ENCODE measurements at regions not wholly inside any gene's neighbourhood (a gene's known extent, or its start where the extent isn't known, plus 50 kb on each side); places are given as distances from the start of the nearest gene placed in this dataset.
A peak's percentile ranks its signal among the peaks of the same experiment; 100 is the strongest.

DNA sequence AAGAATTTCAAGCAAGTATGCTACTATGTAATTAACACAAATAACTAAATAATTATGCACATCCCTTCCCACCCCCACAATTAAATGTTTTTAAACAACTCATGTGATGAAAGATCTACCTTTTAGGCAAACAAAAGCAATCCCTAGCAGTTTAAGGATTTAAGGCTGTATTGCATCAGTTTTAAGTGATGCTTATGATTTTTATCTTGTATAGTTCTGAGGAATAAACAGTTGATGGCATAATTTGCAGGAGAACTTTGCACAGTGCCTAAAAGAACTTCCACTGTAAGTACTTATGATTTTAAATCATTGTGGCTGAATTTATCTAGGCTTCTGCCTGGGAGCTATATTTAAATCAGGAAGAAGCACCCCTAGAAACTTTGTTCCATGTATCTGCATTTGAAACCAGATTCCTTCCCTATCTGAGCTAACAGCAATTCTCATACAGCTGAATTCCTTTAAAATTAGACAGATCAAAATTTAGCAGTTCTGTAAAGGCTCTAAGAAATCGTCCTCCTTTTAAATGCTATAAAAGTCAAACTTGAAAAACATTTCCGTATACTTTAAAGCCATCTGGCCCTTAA is 388.6 kb downstream of the BCAT1 start:
- Histone ChIP-seq H3K4me3 (ENCODE audit: low read length in 3 of 3) (peak overlapping the region in 2 of 3 donors; percentile 8 to 79), H3K36me3 (ENCODE audit: control insufficient read depth in 2 of 3, insufficient read depth in 3 of 3, low read length in 3 of 3) (no peaks in the 10 kb centered on the region), H3K9ac (ENCODE audit: low read length in 3 of 3) (no peak overlapping the region), H3K27ac (ENCODE audit: low read depth in 2 of 2, low read length in 2 of 2) (peak overlapping the region in 1 of 2 donors; percentile 63), H3K9me3 (ENCODE audit: control insufficient read depth in 2 of 3, insufficient read depth in 1 of 3, low read length in 3 of 3) (no peaks in the 10 kb centered on the region), H3K27me3 (ENCODE audit: control insufficient read depth, insufficient read depth, low read length) (no peaks in the 10 kb centered on the region), H3K4me1 (ENCODE audit: control insufficient read depth in 2 of 3, insufficient read depth in 2 of 3, low read depth in 1 of 3, low read length in 3 of 3) (no peaks in the 10 kb centered on the region)
- peak in 2 of 5 donors; percentile 27 to 46 for DNase-seq
- FAIRE-seq, result no peak
- intact Hi-C loops (cut with DNase I), result no loop called here
- no peak for TF ChIP-seq CTCF (IDR thresholded peaks at IDR 0.05; ENCODE audit: borderline replicate concordance, extremely low read depth, insufficient read depth)

DNA sequence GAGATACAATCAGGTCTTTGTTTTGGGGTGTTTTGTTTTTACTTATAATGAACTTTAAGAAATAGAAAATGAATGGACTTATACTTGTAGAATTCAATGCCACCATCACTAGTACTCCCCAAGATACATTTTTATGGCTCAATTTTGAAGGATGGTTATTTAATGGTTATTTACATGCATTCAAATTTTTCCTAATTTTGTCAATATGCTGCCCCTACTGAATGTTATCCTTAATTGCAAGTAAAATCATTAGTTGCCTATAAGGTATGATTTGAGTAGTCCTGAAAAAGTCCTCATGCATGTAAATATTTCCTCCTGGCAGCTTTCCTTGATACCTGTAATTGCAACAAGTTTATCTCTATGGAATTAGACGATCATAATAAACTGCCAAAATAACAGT is 391.2 kb downstream of the BCAT1 start:
- no peaks in the 10 kb centered on the region for H3K36me3 ChIP-seq (ENCODE audit: control insufficient read depth in 2 of 3, insufficient read depth in 3 of 3, low read length in 3 of 3)
- H3K27me3 ChIP-seq (ENCODE audit: control insufficient read depth, insufficient read depth, low read length), result no peaks in the 10 kb centered on the region
- no peak for TF ChIP-seq CTCF (IDR thresholded peaks at IDR 0.05; ENCODE audit: borderline replicate concordance, extremely low read depth, insufficient read depth)
- no peaks in the 10 kb centered on the region for H3K9me3 ChIP-seq (ENCODE audit: control insufficient read depth in 2 of 3, insufficient read depth in 1 of 3, low read length in 3 of 3)
- no peak overlapping the region for H3K9ac ChIP-seq (ENCODE audit: low read length in 3 of 3)
- FAIRE-seq, result no peak
- H3K4me1 ChIP-seq (ENCODE audit: control insufficient read depth in 2 of 3, insufficient read depth in 2 of 3, low read depth in 1 of 3, low read length in 3 of 3), result no peaks in the 10 kb centered on the region
- intact Hi-C loops (cut with DNase I), result no loop called here
- H3K4me3 ChIP-seq (ENCODE audit: low read length in 3 of 3), result no peak overlapping the region
- no peak overlapping the region for H3K27ac ChIP-seq (ENCODE audit: low read depth in 2 of 2, low read length in 2 of 2)
- DNase-seq, result no peak

GRCh38 chr12:24555730-24556129 is 393.2 kb downstream of the BCAT1 start:
- Histone ChIP-seq H3K9me3 (ENCODE audit: control insufficient read depth in 2 of 3, insufficient read depth in 1 of 3, low read length in 3 of 3) (no peaks in the 10 kb centered on the region), H3K36me3 (ENCODE audit: control insufficient read depth in 2 of 3, insufficient read depth in 3 of 3, low read length in 3 of 3) (no peaks in the 10 kb centered on the region), H3K27ac (ENCODE audit: low read depth in 2 of 2, low read length in 2 of 2) (no peak overlapping the region), H3K4me3 (ENCODE audit: low read length in 3 of 3) (no peak overlapping the region), H3K4me1 (ENCODE audit: control insufficient read depth in 2 of 3, insufficient read depth in 2 of 3, low read depth in 1 of 3, low read length in 3 of 3) (no peaks in the 10 kb centered on the region), H3K27me3 (ENCODE audit: control insufficient read depth, insufficient read depth, low read length) (no peaks in the 10 kb centered on the region), H3K9ac (ENCODE audit: low read length in 3 of 3) (no peak overlapping the region)
- TF ChIP-seq CTCF (IDR thresholded peaks at IDR 0.05; ENCODE audit: borderline replicate concordance, extremely low read depth, insufficient read depth), result no peak
- intact Hi-C loops (cut with DNase I), result no loop called here
- DNase-seq (no peak), FAIRE-seq (no peak)

Data from kidney (tissue), 13 donors.